LNCaP clone FGC (cell line): ENCODE measurements at regions not wholly inside any gene's neighbourhood (a gene's known extent, or its start where the extent isn't known, plus 50 kb on each side); places are given as distances from the start of the nearest gene placed in this dataset.

Experiments
- DNase-seq: peaks from one replicate; pipeline ENCODE4 v3.0.0-alpha.2; 2011; ENCODE audit warnings: low read depth
- H3K4me3 ChIP-seq: 2 replicates; pipeline ENCODE4 v1.5.1; 2011; ENCODE audit warnings: mild to moderate bottlenecking, low read depth, low read length, control low read depth
- TF ChIP-seq, protein P1 (sequence below): IDR thresholded peaks from 2 replicates; pipeline ENCODE4 v1.5.1; 2012; ENCODE audit warnings: mild to moderate bottlenecking; ENCODE audit not compliant: control insufficient read depth, insufficient read depth; ENCODE audit errors: extremely low read depth

DNA sequence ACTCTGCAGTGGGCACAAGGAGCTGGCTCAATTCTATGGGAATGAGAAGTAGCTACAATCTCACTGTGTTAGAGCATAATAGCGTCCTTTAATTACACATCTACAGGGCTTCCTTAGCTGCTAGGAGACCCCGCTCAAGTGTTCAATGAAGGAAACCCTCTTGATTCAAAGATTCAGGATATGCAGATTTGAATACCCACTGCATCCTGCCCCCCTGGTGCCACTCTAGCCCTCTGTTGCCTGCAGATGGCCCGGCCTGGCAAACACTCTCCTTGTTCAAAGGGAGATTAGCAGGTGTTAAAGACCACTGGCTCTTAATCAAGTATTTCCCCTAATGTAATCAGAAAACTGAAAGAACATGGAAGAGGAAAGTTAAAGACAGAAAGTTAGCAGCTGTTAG is 356.6 kb downstream of the VGLL3 start:
- H3K4me3 ChIP-seq: no peak overlapping the region
- TF ChIP-seq, protein P1, sequence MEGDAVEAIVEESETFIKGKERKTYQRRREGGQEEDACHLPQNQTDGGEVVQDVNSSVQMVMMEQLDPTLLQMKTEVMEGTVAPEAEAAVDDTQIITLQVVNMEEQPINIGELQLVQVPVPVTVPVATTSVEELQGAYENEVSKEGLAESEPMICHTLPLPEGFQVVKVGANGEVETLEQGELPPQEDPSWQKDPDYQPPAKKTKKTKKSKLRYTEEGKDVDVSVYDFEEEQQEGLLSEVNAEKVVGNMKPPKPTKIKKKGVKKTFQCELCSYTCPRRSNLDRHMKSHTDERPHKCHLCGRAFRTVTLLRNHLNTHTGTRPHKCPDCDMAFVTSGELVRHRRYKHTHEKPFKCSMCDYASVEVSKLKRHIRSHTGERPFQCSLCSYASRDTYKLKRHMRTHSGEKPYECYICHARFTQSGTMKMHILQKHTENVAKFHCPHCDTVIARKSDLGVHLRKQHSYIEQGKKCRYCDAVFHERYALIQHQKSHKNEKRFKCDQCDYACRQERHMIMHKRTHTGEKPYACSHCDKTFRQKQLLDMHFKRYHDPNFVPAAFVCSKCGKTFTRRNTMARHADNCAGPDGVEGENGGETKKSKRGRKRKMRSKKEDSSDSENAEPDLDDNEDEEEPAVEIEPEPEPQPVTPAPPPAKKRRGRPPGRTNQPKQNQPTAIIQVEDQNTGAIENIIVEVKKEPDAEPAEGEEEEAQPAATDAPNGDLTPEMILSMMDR: no peak
- no peak for DNase-seq

DNA sequence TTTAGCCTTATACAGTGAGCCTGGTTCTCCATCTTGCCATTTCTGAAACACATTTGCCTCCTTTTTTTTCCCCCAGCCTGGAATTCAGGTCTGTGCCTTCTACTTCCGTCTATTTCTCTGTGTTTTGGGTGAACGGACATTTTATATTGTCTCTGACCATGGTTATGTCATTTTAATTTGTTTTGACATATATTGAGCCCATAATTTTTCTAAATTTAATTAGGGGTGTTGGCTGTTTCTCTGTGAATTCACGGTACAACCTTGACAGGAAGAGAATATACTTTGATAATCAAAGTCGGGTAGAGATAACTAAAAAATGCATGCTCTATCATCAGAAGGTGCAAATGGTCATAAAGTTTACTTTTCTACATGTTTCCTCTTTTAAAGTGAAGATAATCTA is 361.4 kb downstream of the VGLL3 start:
- DNase-seq: no peak
- TF ChIP-seq, protein P1: no peak
- H3K4me3 ChIP-seq: no peak overlapping the region

- no peak overlapping the region for H3K4me3 ChIP-seq
- TF ChIP-seq, protein P1: no peak
- DNase-seq: no peak
Measured at GRCh38 chr3:86624192-86624591, 366.8 kb downstream of the VGLL3 start.

DNA sequence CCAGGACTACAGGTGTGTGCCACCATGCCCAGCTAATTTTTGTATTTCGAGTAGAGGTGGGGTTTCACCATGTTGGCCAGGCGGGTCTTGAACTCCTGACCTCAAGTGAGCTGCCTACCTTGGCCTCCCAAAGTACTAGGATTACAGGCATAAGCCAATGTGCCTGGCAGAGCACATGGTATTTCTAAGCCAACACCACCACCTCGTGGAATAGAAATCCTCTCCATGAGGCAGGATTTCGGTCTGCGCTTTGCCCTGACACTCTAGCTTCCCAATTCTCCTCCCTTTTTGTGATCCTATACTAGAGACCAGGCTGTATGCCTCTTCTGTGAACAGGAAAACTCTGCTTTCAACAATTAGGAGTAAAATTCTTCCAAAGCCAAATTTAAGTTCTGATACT is 372.2 kb downstream of the VGLL3 start:
- TF ChIP-seq, protein P1: peak; percentile 43
- no peak for DNase-seq
- no peak overlapping the region for H3K4me3 ChIP-seq

DNA sequence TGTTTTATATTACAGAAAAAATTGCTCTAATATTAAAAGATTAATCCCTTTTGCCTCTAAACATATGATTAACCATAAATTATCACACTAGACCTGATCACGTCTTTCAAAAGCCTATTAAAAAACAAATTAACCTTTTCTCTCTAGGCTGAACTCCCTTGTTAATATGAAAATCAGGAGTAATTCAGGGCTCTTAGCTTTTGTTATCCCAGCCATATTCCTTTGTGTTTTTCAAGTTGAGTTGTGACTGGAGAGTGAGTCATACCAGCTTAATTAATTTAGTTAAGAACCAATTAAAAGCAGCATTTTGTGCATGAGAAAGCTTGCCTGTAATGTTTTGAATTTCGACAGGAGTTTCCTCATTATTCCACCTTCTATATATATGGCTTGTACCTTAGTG is 385.8 kb downstream of the VGLL3 start:
- no peak overlapping the region for H3K4me3 ChIP-seq
- no peak for DNase-seq
- TF ChIP-seq, protein P1: no peak

GRCh38 chr3:86595696-86596095 is 395.3 kb downstream of the VGLL3 start:
- no peak for DNase-seq
- no peak overlapping the region for H3K4me3 ChIP-seq
- TF ChIP-seq, protein P1: no peak

DNA sequence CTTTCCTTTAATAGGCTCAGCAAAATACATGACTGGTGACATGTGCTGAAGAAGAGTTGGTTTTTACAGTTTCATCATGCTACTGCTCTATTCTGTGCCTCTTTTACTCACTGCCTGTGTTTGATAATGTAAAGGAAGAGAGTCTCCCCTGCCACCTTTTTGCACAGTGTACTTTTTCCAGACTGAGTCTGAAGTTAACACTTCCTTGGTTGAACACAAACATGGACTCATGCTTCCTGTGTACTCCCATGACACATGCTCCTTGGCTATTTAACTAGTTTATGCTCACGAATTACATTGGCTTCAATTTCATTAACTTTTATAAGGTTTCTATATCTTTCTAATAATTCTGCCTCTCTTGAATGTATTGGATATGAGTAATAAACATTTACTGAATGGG is 396.1 kb downstream of the VGLL3 start:
- DNase-seq: no peak
- no peak overlapping the region for H3K4me3 ChIP-seq
- TF ChIP-seq, protein P1: no peak
